ENCODE measurements at regions not wholly inside any gene's neighbourhood (a gene's known extent, or its start where the extent isn't known, plus 50 kb on each side); places are given as distances from the start of the nearest gene placed in this dataset.

GRCh38 chr7:9082203-9082602 is 648.8 kb downstream of the NXPH1 start:
- intact Hi-C loops (cut with micrococcal nuclease): no loop called here
- Histone ChIP-seq H3K4me2 (replicated peaks; ENCODE audit: extremely low read depth, low read length, poor library complexity, severe bottlenecking) (no peak overlapping the region), H3K9me3 (replicated peaks in 1 of 2; ENCODE audit: control insufficient read depth in 1 of 2, insufficient read depth in 1 of 2, low read length in 2 of 2) (peaks cover 20% of the 10 kb centered on the region in 2 donors), H4K20me1 (ENCODE audit: insufficient read depth, low read length) (no peaks in the 10 kb centered on the region), H3K27me3 (ENCODE audit: control insufficient read depth in 2 of 2, insufficient read depth in 2 of 2, low read length in 2 of 2) (no peaks in the 10 kb centered on the region), H3K36me3 (replicated peaks in 1 of 2; ENCODE audit: control insufficient read depth in 1 of 2, insufficient read depth in 2 of 2, low read length in 2 of 2) (no peaks in the 10 kb centered on the region), H3K9ac (ENCODE audit: insufficient read depth, low read length, poor library complexity, severe bottlenecking) (no peak overlapping the region), H2AFZ (ENCODE audit: insufficient read depth, low read depth, low read length, poor library complexity, severe bottlenecking) (no peak overlapping the region), H3K4me3 (replicated peaks in 1 of 3; ENCODE audit: low read depth in 2 of 3, low read length in 3 of 3) (no peak overlapping the region), H3K4me1 (ENCODE audit: control insufficient read depth in 1 of 2, insufficient read depth in 2 of 2, low read length in 2 of 2) (no peaks in the 10 kb centered on the region), H3K27ac (ENCODE audit: low read depth in 1 of 2, low read length in 2 of 2) (no peak overlapping the region), H3K79me2 (ENCODE audit: insufficient read depth, low read length) (no peaks in the 10 kb centered on the region)
- no CpG with 5 or more reads among the region's 2 CpGs for WGBS (ENCODE audit: insufficient coverage)
- Mint-ChIP-seq H3K9me3 (peaks cover 3 to 18% (median 6%) of the 10 kb centered on the region in 7 donors), H3K27me3 (ENCODE audit: low read depth in 3 of 3) (no peaks in the 10 kb centered on the region), H3K4me1 (no peaks in the 10 kb centered on the region), H3K36me3 (no peaks in the 10 kb centered on the region), H3K4me3 (no peak overlapping the region), H3K27ac (no peak overlapping the region)
- no peak for DNase-seq
- no peak for TF ChIP-seq CTCF (IDR thresholded peaks at IDR 0.05)

GRCh38 chr7:9083837-9084236 is 650.4 kb downstream of the NXPH1 start:
- no peak overlapping the region for H3K4me2 ChIP-seq (replicated peaks; ENCODE audit: extremely low read depth, low read length, poor library complexity, severe bottlenecking)
- Mint-ChIP-seq H3K36me3 (no peaks in the 10 kb centered on the region), H3K27ac (no peak overlapping the region), H3K27me3 (ENCODE audit: low read depth in 3 of 3) (no peaks in the 10 kb centered on the region), H3K9me3 (peaks cover 3 to 16% (median 6%) of the 10 kb centered on the region in 7 donors), H3K4me3 (no peak overlapping the region), H3K4me1 (no peaks in the 10 kb centered on the region)
- H3K27me3 ChIP-seq (ENCODE audit: control insufficient read depth in 2 of 2, insufficient read depth in 2 of 2, low read length in 2 of 2): no peaks in the 10 kb centered on the region
- H3K4me3 ChIP-seq (replicated peaks in 1 of 3; ENCODE audit: low read depth in 2 of 3, low read length in 3 of 3): no peak overlapping the region
- no peaks in the 10 kb centered on the region for H3K4me1 ChIP-seq (ENCODE audit: control insufficient read depth in 1 of 2, insufficient read depth in 2 of 2, low read length in 2 of 2)
- intact Hi-C loops (cut with micrococcal nuclease): no loop called here
- H2AFZ ChIP-seq (ENCODE audit: insufficient read depth, low read depth, low read length, poor library complexity, severe bottlenecking): no peak overlapping the region
- no peak for TF ChIP-seq CTCF (IDR thresholded peaks at IDR 0.05)
- no peaks in the 10 kb centered on the region for H3K79me2 ChIP-seq (ENCODE audit: insufficient read depth, low read length)
- H3K36me3 ChIP-seq (replicated peaks in 1 of 2; ENCODE audit: control insufficient read depth in 1 of 2, insufficient read depth in 2 of 2, low read length in 2 of 2): no peaks in the 10 kb centered on the region
- 85% methylated on average over 3 of the region's 5 CpGs for WGBS (ENCODE audit: insufficient coverage)
- H3K9me3 ChIP-seq (replicated peaks in 1 of 2; ENCODE audit: control insufficient read depth in 1 of 2, insufficient read depth in 1 of 2, low read length in 2 of 2): peaks cover 20% of the 10 kb centered on the region in 2 donors
- H3K9ac ChIP-seq (ENCODE audit: insufficient read depth, low read length, poor library complexity, severe bottlenecking): no peak overlapping the region
- H4K20me1 ChIP-seq (ENCODE audit: insufficient read depth, low read length): no peaks in the 10 kb centered on the region
- no peak for DNase-seq
- no peak overlapping the region for H3K27ac ChIP-seq (ENCODE audit: low read depth in 1 of 2, low read length in 2 of 2)
